Fibroblast of pulmonary artery (primary cell): ENCODE measurements at regions not wholly inside any gene's neighbourhood (a gene's known extent, or its start where the extent isn't known, plus 50 kb on each side); places are given as distances from the start of the nearest gene placed in this dataset.

Experiments
- DNase-seq: peaks from one replicate; pipeline ENCODE4 v3.0.0-alpha.2; 2010; ENCODE audit warnings: low read depth
- H3K4me3 ChIP-seq: replicated peaks from 2 replicates; pipeline ENCODE4 v1.5.1; 2011; ENCODE audit warnings: low read depth, mild to moderate bottlenecking, control low read depth, low read length, moderate library complexity
- CTCF ChIP-seq: IDR thresholded peaks from 2 replicates; pipeline ENCODE4 v1.5.1; 2011; ENCODE audit warnings: mild to moderate bottlenecking, control low read depth, low read length, inconsistent platforms; ENCODE audit errors: missing control alignments

DNA sequence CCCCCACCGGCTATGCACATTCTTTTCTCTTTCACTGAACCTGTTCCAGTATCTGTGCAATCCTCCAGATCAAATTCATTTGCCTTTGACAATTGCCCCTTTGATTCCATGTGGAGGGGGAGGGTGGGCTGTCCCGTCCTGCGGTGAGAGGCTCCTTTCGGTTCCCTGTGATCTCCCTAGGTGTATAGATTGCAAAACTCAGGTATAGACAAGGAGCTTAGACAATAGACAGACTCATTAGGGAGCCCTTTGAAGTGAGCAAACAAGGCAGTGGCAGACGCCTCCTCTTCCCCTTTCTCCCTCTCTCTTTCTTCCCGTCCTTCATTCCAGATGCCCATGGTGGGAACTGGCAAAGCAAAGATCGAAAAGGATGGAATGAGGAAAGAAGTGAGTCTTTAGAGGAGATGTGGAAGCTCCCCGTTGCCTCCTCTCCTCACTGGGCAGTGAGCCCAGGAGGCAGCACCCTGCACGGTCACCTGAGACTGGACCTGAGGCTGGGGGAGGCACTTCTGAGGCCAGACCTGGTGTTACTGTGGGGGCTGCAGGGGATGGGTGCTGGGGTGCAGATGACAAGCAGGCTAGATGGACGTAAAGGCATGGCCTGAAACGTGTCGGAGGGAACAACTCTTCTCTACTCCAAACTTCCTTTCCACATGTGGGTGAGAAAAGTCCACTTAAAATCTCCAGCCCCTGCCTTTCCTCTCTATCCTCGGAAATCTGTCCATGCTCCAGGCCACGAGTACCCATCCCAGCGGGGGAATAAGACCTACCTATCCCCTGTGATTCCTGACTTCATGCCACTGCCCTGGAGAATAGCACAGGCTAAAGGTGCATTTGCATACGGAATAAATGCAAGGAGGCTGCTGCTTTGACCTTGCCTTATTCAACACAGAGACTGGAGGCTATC, 256.6 kb upstream of the FOXQ1 start:
- H3K4me3 ChIP-seq = no peak overlapping the region
- DNase-seq = no peak
- TF ChIP-seq CTCF = no peak

DNA sequence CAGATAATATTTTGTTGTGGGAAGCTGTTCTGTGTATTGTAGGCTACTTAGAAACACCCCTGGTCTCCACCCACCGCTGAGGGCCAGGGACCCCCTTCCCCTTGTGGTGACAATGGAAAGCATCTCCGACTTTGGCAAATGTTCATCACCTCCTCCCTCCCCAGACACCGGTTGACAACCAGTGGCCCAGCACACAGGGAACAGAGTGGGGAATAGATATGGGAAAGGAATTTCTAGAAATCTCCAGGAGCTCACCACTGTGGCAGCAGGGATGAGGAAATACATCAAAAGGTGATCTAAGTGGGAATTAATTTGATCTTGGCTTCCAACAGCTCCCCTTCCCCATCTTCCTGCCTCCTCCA, 257.3 kb upstream of the FOXQ1 start:
- no peak for TF ChIP-seq CTCF
- no peak overlapping the region for H3K4me3 ChIP-seq
- no peak for DNase-seq

GRCh38 chr6:1053586-1053985, 258.3 kb upstream of the FOXQ1 start:
- H3K4me3 ChIP-seq = no peak overlapping the region
- DNase-seq = no peak
- TF ChIP-seq CTCF = no peak

DNA sequence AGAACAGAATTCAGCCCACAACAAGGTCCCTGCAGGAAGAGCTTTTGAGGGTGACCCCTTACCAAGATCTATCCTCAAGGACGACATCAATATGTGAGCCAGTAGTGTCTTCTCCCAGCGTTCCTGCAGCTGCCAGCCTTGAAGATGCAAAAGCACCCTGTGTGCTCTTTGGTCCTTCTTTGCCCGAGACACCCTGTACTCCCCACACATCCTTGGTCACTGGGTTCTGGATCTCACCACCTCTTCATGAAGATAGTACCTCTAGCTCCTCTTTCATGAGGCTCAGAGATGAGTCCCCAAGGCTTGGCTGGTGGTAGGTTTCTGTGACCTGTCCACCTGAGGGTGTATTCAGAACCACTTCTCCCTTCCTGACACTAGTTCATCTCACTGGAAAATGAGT, 259.6 kb upstream of the FOXQ1 start:
- no peak for TF ChIP-seq CTCF
- DNase-seq = no peak
- H3K4me3 ChIP-seq = no peak overlapping the region

DNA sequence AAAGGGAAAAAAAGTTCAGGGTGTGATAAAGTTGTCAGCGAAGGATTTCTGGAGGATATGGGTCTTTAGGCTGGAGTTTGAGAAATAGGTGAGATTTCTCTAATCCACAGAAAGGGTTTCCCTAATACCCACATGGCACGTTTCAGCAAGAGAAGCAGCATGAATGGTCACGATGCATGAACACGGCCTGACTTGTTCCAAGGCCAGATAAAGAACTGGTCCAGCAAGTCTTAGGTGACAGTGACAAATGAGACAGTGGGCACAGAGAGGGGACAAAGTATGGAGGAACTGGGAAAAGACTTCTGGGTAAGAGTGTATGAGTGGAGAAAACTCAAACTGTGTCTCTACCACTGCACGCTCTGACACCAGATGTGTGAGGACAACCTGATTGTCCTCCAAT, 262.0 kb upstream of the FOXQ1 start:
- TF ChIP-seq CTCF = no peak
- DNase-seq = no peak
- no peak overlapping the region for H3K4me3 ChIP-seq

GRCh38 chr6:1049170-1049569, 262.7 kb upstream of the FOXQ1 start:
- no peak overlapping the region for H3K4me3 ChIP-seq
- no peak for DNase-seq
- no peak for TF ChIP-seq CTCF
